ENCODE measurements at regions not wholly inside any gene's neighbourhood (a gene's known extent, or its start where the extent isn't known, plus 50 kb on each side); places are given as distances from the start of the nearest gene placed in this dataset.

GRCh38 chr6:23106951-23107350 is 537.6 kb downstream of the HDGFL1 start:
- Histone ChIP-seq H3K79me1 (ENCODE audit: insufficient read depth, low read depth, low read length, poor library complexity, severe bottlenecking) (no peaks in the 10 kb centered on the region), H4K91ac (ENCODE audit: insufficient read length, low read depth, low read length) (no peak overlapping the region), H4K8ac (replicated peaks; ENCODE audit: insufficient read length, low read depth, low read length) (no peak overlapping the region), H3K23me2 (ENCODE audit: insufficient read length, low read depth, low read length, poor library complexity, severe bottlenecking) (no peaks in the 10 kb centered on the region), H2BK20ac (ENCODE audit: low read depth, low read length, poor library complexity, severe bottlenecking) (no peak overlapping the region), H2BK15ac (ENCODE audit: low read depth, low read length) (no peak overlapping the region), H3K23ac (ENCODE audit: insufficient read length, low read depth, low read length) (no peak overlapping the region), H3T11ph (ENCODE audit: low read length) (no peak overlapping the region), H3K4me1 (ENCODE audit: insufficient read depth, low read length) (no peaks in the 10 kb centered on the region), H4K20me1 (ENCODE audit: control insufficient read depth, insufficient read depth, insufficient read length) (no peaks in the 10 kb centered on the region), H2AK5ac (ENCODE audit: insufficient read length, low read length) (no peak overlapping the region), H3K56ac (ENCODE audit: insufficient read length, low read depth, low read length) (no peak overlapping the region), H2BK12ac (ENCODE audit: insufficient read length, low read depth, low read length) (no peak overlapping the region), H3K9ac (ENCODE audit: extremely low read depth, insufficient read length, low read length) (no peak overlapping the region), H3K18ac (ENCODE audit: insufficient read length, low read depth, low read length) (no peak overlapping the region), H2BK120ac (ENCODE audit: low read depth, low read length, poor library complexity, severe bottlenecking) (no peak overlapping the region), H2BK5ac (ENCODE audit: insufficient read length, low read length) (no peak overlapping the region), H3K9me3 (ENCODE audit: control insufficient read depth, low read depth, low read length) (no peaks in the 10 kb centered on the region), H3K4me2 (ENCODE audit: insufficient read depth, insufficient read length, low read length) (no peak overlapping the region), H3K4ac (ENCODE audit: low read depth, low read length) (no peak overlapping the region), H2AFZ (ENCODE audit: low read length) (no peak overlapping the region), H3K14ac (ENCODE audit: insufficient read depth, low read length) (no peak overlapping the region), H3K79me2 (ENCODE audit: insufficient read depth, low read length) (no peaks in the 10 kb centered on the region), H3K27me3 (ENCODE audit: insufficient read depth, low read length) (no peaks in the 10 kb centered on the region), H3K27ac (ENCODE audit: insufficient read length, low read depth, low read length) (no peak overlapping the region), H4K5ac (ENCODE audit: insufficient read length, low read depth, low read length) (no peak overlapping the region)
- Mint-ChIP-seq H3K4me1 (peaks cover 3% of the 10 kb centered on the region in 2 experiments; a peak in 3 of 4 replicates), H3K4me3 (no peak overlapping the region), H3K27me3 (ENCODE audit: low read depth) (peaks cover 12% of the 10 kb centered on the region), H3K9me3 (peaks cover 27 to 33% of the 10 kb centered on the region in 2 experiments; a peak in 4 of 5 replicates), H3K36me3 (ENCODE audit: insufficient read depth in 1 of 3, low read depth in 3 of 3) (peaks cover 0 to 34% (median 6%) of the 10 kb centered on the region in 3 experiments; a peak in 4 of 7 replicates), H3K27ac (no peak overlapping the region)
- TF ChIP-seq CTCF (conservative IDR thresholded peaks at IDR 0.05), result no peak
- DNase-seq, result no peak
- WGBS (ENCODE audit: extremely low coverage, insufficient read length, low lambda C conversion rate), result no CpG with 5 or more reads among the region's 2 CpGs
